Nucleus accumbens (tissue), 56 donors: ENCODE measurements at regions not wholly inside any gene's neighbourhood (a gene's known extent, or its start where the extent isn't known, plus 50 kb on each side); places are given as distances from the start of the nearest gene placed in this dataset.
A peak's percentile ranks its signal among the peaks of the same experiment; 100 is the strongest.

Source experiments
- DNase-seq, 56 donors: peaks; one replicate each; lab custom pipeline; 2025; lab: John Stamatoyannopoulos, UW

DNA sequence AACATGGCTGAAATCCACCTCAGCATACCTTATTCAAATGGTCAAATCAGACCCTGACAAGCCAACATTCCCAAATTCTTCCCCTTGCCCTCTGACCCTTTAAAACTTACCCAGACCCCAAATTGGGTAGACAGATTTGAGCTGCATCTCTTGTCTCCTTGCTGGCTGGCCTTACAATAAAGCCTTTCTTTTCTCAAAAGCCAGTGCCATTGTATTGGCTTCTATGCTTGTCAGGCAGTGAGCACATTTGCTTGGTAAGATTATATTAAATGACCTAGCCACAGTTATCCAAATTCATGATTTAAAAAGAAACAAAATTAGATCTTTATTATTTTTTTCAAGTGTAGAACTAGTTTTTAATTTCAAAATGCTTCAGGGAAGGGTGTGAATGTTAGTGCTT is 67.8 kb upstream of the FAM83B start:
- DNase-seq = peak in 3 of 56 donors; percentile 0 to 3 (median 1)

DNA sequence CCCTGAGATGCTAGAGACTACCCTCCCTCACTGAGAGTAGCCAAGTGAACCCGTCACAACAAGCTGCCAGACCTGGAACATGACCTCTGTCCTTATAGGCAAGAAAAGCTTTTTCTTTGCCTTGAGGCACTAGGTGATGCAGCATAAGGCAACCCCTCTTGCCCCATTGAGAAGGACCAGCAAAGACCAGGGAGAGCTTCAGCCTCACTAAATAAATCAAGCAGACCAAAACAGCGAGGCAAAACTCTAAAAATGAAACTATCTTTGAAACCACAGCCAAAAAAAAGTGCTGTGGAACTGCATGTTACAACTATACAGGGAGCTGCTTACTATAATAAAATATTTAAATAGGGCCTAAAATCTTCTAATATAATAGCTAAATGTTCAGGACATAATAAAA is 62.6 kb upstream of the FAM83B start:
- DNase-seq = no peak

DNA sequence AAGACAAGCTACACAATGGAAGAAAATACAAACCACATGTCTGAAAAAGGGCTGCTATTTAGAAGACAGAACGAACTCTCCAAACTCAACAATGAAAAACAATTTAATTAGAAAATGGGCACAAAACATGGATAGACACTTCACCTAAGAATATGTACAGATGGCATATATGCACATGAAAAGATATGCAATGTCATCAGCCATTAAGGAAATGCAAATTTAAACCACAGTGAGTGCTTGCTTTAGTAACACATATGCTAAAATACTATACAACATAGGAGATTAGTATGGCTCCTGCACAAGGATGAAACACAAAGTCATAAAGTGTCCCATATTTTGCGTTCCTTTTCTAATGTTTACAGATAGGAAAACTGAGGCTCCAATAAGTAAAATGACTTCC is 60.4 kb upstream of the FAM83B start:
- DNase-seq = no peak

DNA sequence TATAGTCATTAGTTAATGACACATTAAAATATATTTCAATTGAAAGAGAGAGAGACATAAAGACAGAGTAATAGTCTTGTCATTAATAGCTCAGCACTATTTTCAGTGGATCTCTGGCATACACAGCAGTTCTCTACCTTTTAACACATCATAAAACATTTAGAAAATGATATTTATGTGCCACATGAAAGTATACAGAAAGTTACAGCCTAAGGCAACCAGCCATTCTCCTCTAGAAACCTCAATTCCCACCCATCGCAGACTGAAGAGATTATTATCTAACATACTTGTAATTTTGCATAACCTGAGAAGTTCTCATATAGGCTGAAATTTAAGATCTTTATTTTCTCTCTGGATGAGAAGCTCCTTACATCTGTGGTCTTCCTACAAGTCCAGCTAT is 58.7 kb upstream of the FAM83B start:
- no peak for DNase-seq
